Tibial nerve (tissue), 4 donors: ENCODE measurements at regions not wholly inside any gene's neighbourhood (a gene's known extent, or its start where the extent isn't known, plus 50 kb on each side); places are given as distances from the start of the nearest gene placed in this dataset.

ENCODE experiments used
- CTCF ChIP-seq, 5 experiments: fragments of 200-600 bp in 3 of 5; fragments of 450-650 bp in 2 of 5; sonication (generic) in 3 of 5; IDR thresholded peaks; one replicate each; pipeline ENCODE4 v1.5.1; 2016 to 2019; ENCODE audit warnings: antibody characterized with exemption in 5 of 5, mild to moderate bottlenecking in 3 of 5, moderate library complexity in 2 of 5
- EP300 ChIP-seq, 2 donors: sonication (generic); formaldehyde crosslinking; IDR thresholded peaks; one replicate each; pipeline ENCODE4 v1.6.1; 2017; ENCODE audit warnings: antibody characterized with exemption in 2 of 2, mild to moderate bottlenecking in 1 of 2
- POLR2A ChIP-seq, 2 donors: fragments of 450-650 bp; IDR thresholded peaks; one replicate each; pipeline ENCODE4 v1.6.1; 2017; ENCODE audit warnings: antibody characterized with exemption in 2 of 2, mild to moderate bottlenecking in 2 of 2, moderate library complexity in 2 of 2

GRCh38 chr6:7048894-7049293, 58.9 kb upstream of the RREB1 start:
- TF ChIP-seq EP300 (IDR thresholded peaks at IDR 0.05) = no peak
- no peak for TF ChIP-seq POLR2A (IDR thresholded peaks at IDR 0.05)
- no peak for TF ChIP-seq CTCF (IDR thresholded peaks at IDR 0.05)
